Central memory CD8-positive, alpha-beta T cell (primary cell): ENCODE measurements at regions not wholly inside any gene's neighbourhood (a gene's known extent, or its start where the extent isn't known, plus 50 kb on each side); places are given as distances from the start of the nearest gene placed in this dataset.

Experiments
- ATAC-seq: fragments of 150-1000 bp; cut with Tn5 transposase; replicated peaks from 2 replicates; pipeline ENCODE4 v1.10.0; 2022; ENCODE audit warnings: mild to moderate bottlenecking, moderate FRiP score, moderate number of reproducible peaks; ENCODE audit not compliant: poor library complexity, severe bottlenecking; ENCODE audit errors: extremely low read depth
- DNase-seq, 2 donors: peaks; one replicate each; pipeline ENCODE4 v3.0.0; 2021; ENCODE audit warnings: low spot score in 2 of 2
- H3K27ac Mint-ChIP-seq: one replicate; pipeline ENCODE4 v1.8.0; 2022; ENCODE audit warnings: low read depth, mild to moderate bottlenecking, moderate library complexity, mixed read lengths
- H3K27me3 Mint-ChIP-seq: one replicate; pipeline ENCODE4 v1.8.0; 2022; ENCODE audit warnings: mixed read lengths
- H3K36me3 Mint-ChIP-seq: one replicate; pipeline ENCODE4 v1.8.0; 2022; ENCODE audit warnings: mild to moderate bottlenecking, moderate library complexity, mixed read lengths; ENCODE audit not compliant: insufficient read depth
- H3K4me1 Mint-ChIP-seq: one replicate; pipeline ENCODE4 v1.8.0; 2022; ENCODE audit warnings: mixed read lengths
- H3K4me3 Mint-ChIP-seq: one replicate; pipeline ENCODE4 v1.8.0; 2022; ENCODE audit warnings: mild to moderate bottlenecking, moderate library complexity, mixed read lengths
- H3K9me3 Mint-ChIP-seq: one replicate; pipeline ENCODE4 v1.8.0; 2022; ENCODE audit warnings: mixed read lengths

- no peak overlapping the region for H3K4me3 Mint-ChIP-seq
- no peak overlapping the region for H3K27ac Mint-ChIP-seq
- no peak for DNase-seq
- no peak for ATAC-seq
- peaks cover 15% of the 10 kb centered on the region for H3K9me3 Mint-ChIP-seq
- H3K27me3 Mint-ChIP-seq, result peaks cover 12% of the 10 kb centered on the region
- no peaks in the 10 kb centered on the region for H3K4me1 Mint-ChIP-seq
- peaks cover 2% of the 10 kb centered on the region for H3K36me3 Mint-ChIP-seq
Observed at GRCh38 chrX:45372151-45372550, 171.5 kb upstream of the DIPK2B start.

GRCh38 chrX:45368705-45369104 is 168.0 kb upstream of the DIPK2B start:
- no peak overlapping the region for H3K4me3 Mint-ChIP-seq
- no peaks in the 10 kb centered on the region for H3K4me1 Mint-ChIP-seq
- ATAC-seq (no peak), DNase-seq (no peak)
- H3K27ac Mint-ChIP-seq, result no peak overlapping the region
- H3K36me3 Mint-ChIP-seq, result no peaks in the 10 kb centered on the region
- peaks cover 4% of the 10 kb centered on the region for H3K27me3 Mint-ChIP-seq
- peaks cover 9% of the 10 kb centered on the region for H3K9me3 Mint-ChIP-seq

- H3K27me3 Mint-ChIP-seq, result peaks cover 16% of the 10 kb centered on the region
- peaks cover 7% of the 10 kb centered on the region for H3K9me3 Mint-ChIP-seq
- no peaks in the 10 kb centered on the region for H3K4me1 Mint-ChIP-seq
- no peaks in the 10 kb centered on the region for H3K36me3 Mint-ChIP-seq
- DNase-seq (no peak), ATAC-seq (no peak)
- no peak overlapping the region for H3K4me3 Mint-ChIP-seq
- no peak overlapping the region for H3K27ac Mint-ChIP-seq
Observed at GRCh38 chrX:45363596-45363995, 162.9 kb upstream of the DIPK2B start.

DNA sequence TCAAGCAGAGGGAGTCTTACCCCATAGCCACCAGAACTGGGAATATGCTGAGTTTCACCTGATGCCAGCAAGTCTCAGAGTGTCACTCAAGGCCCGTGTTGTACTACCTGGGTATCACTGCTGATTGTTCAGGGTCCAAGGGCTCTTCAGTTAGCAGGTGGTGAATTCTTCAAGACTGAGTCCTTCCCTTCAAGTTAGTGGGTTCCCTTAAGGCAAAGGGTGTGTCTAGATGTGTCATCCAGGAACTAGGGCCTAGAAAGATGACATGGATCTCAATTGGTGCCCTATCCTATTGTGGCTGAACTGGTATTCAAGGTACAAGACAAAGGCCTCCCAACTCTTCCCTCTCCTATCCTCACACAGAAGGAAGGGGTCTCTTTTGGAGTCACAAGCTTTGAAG is 159.9 kb upstream of the DIPK2B start:
- H3K36me3 Mint-ChIP-seq, result no peaks in the 10 kb centered on the region
- H3K4me1 Mint-ChIP-seq, result no peaks in the 10 kb centered on the region
- no peak for ATAC-seq
- DNase-seq, result no peak
- H3K27ac Mint-ChIP-seq, result no peak overlapping the region
- H3K9me3 Mint-ChIP-seq, result no peaks in the 10 kb centered on the region
- no peak overlapping the region for H3K4me3 Mint-ChIP-seq
- peaks cover 26% of the 10 kb centered on the region for H3K27me3 Mint-ChIP-seq

GRCh38 chrX:45358392-45358791 is 157.7 kb upstream of the DIPK2B start:
- Mint-ChIP-seq H3K4me3 (no peak overlapping the region), H3K9me3 (no peaks in the 10 kb centered on the region), H3K4me1 (no peaks in the 10 kb centered on the region), H3K36me3 (no peaks in the 10 kb centered on the region), H3K27me3 (peaks cover 26% of the 10 kb centered on the region), H3K27ac (no peak overlapping the region)
- no peak for DNase-seq
- ATAC-seq, result no peak

- H3K27me3 Mint-ChIP-seq, result peaks cover 9% of the 10 kb centered on the region
- ATAC-seq, result no peak
- no peaks in the 10 kb centered on the region for H3K36me3 Mint-ChIP-seq
- no peaks in the 10 kb centered on the region for H3K9me3 Mint-ChIP-seq
- no peak overlapping the region for H3K4me3 Mint-ChIP-seq
- no peaks in the 10 kb centered on the region for H3K4me1 Mint-ChIP-seq
- no peak overlapping the region for H3K27ac Mint-ChIP-seq
- DNase-seq, result no peak
Observed at GRCh38 chrX:45353456-45353855, 152.8 kb upstream of the DIPK2B start.

DNA sequence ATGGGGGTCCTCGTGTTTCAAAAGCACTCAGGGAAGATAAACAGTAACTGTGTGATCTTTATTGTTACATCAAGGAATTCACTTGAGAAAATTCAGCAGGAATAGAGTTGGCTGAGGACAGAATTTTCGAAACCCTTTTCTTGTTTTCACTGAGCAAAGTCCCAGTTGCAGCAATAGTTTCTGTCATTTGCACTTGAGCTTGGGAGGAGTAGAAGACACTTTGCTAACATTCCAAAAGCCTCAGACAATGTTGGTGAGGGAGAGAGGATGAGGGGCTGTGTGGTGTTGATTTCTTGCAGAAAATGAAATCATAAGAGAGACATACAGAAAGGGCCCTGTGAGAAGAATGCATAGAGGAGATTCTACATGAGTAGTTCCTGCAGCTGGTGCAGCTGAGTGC is 151.9 kb upstream of the DIPK2B start:
- no peaks in the 10 kb centered on the region for H3K9me3 Mint-ChIP-seq
- no peaks in the 10 kb centered on the region for H3K4me1 Mint-ChIP-seq
- H3K4me3 Mint-ChIP-seq, result no peak overlapping the region
- ATAC-seq (no peak), DNase-seq (no peak)
- H3K27ac Mint-ChIP-seq, result no peak overlapping the region
- peaks cover under 1% of the 10 kb centered on the region for H3K27me3 Mint-ChIP-seq
- no peaks in the 10 kb centered on the region for H3K36me3 Mint-ChIP-seq

- Mint-ChIP-seq H3K4me3 (no peak overlapping the region), H3K9me3 (no peaks in the 10 kb centered on the region), H3K27ac (no peak overlapping the region), H3K36me3 (no peaks in the 10 kb centered on the region), H3K27me3 (no peaks in the 10 kb centered on the region), H3K4me1 (no peaks in the 10 kb centered on the region)
- DNase-seq (no peak), ATAC-seq (no peak)
Observed at GRCh38 chrX:45351478-45351877, 150.8 kb upstream of the DIPK2B start.

- ATAC-seq (no peak), DNase-seq (no peak)
- Mint-ChIP-seq H3K4me1 (no peaks in the 10 kb centered on the region), H3K4me3 (no peak overlapping the region), H3K36me3 (no peaks in the 10 kb centered on the region), H3K27me3 (no peaks in the 10 kb centered on the region), H3K9me3 (no peaks in the 10 kb centered on the region), H3K27ac (no peak overlapping the region)
Observed at GRCh38 chrX:45348296-45348695, 147.6 kb upstream of the DIPK2B start.

GRCh38 chrX:45347877-45348276 is 147.2 kb upstream of the DIPK2B start:
- DNase-seq (no peak), ATAC-seq (no peak)
- Mint-ChIP-seq H3K36me3 (no peaks in the 10 kb centered on the region), H3K27me3 (no peaks in the 10 kb centered on the region), H3K4me1 (no peaks in the 10 kb centered on the region), H3K9me3 (no peaks in the 10 kb centered on the region), H3K4me3 (no peak overlapping the region), H3K27ac (no peak overlapping the region)

- DNase-seq (no peak), ATAC-seq (no peak)
- no peaks in the 10 kb centered on the region for H3K4me1 Mint-ChIP-seq
- no peaks in the 10 kb centered on the region for H3K36me3 Mint-ChIP-seq
- no peak overlapping the region for H3K4me3 Mint-ChIP-seq
- H3K27ac Mint-ChIP-seq, result no peak overlapping the region
- no peaks in the 10 kb centered on the region for H3K27me3 Mint-ChIP-seq
- H3K9me3 Mint-ChIP-seq, result no peaks in the 10 kb centered on the region
Observed at GRCh38 chrX:45344594-45344993, 143.9 kb upstream of the DIPK2B start.

GRCh38 chrX:45329217-45329616 is 128.5 kb upstream of the DIPK2B start:
- DNase-seq, result no peak
- Mint-ChIP-seq H3K4me1 (no peaks in the 10 kb centered on the region), H3K9me3 (no peaks in the 10 kb centered on the region), H3K27ac (no peak overlapping the region), H3K36me3 (no peaks in the 10 kb centered on the region), H3K4me3 (no peak overlapping the region), H3K27me3 (peaks cover 10% of the 10 kb centered on the region)
- ATAC-seq, result no peak

DNA sequence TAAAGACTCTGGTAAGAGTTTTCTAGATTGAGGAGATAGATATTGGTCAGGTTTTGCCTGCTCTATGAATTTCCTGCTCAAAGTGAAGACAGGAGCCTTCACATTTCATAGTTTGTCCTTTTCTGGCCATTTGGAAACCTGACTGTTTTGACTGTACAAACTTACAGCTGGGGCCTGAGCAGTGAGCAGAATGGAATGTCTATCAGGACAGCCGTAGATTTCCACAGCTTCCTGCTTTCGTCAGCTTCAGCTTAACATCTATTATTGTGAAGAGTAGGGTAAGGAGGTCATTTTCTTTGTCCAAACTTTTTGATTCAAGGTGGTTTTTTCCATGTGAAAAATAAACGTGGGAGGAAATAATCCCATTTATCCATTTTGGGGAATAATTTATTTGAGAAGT is 124.3 kb upstream of the DIPK2B start:
- Mint-ChIP-seq H3K36me3 (no peaks in the 10 kb centered on the region), H3K4me1 (no peaks in the 10 kb centered on the region), H3K27ac (no peak overlapping the region), H3K27me3 (peaks cover 13% of the 10 kb centered on the region), H3K9me3 (no peaks in the 10 kb centered on the region), H3K4me3 (no peak overlapping the region)
- ATAC-seq, result no peak
- DNase-seq, result no peak

DNA sequence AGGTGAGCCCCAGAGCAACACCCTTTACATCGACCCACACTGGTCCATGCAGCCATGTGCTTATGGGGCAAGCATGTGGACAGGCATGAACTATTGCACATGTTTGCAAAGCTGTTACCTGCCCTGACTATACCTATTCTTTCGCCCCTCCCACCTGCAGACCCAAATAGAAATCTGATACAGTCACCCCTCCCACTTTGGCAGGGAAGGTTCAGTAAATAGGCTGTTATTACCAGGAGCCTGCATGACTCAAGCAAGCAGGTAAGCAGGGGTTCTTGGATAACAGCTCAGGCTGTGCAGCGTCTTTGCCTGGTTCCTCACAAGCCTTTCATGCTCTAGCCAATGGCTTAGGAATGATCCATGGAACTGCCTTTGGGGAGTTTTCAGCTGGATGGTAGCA is 122.7 kb upstream of the DIPK2B start:
- Mint-ChIP-seq H3K27me3 (peaks cover 17% of the 10 kb centered on the region), H3K9me3 (no peaks in the 10 kb centered on the region), H3K36me3 (no peaks in the 10 kb centered on the region), H3K4me1 (no peaks in the 10 kb centered on the region), H3K27ac (no peak overlapping the region), H3K4me3 (no peak overlapping the region)
- ATAC-seq, result no peak
- no peak for DNase-seq
